GM12872 (cell line): ENCODE measurements at regions not wholly inside any gene's neighbourhood (a gene's known extent, or its start where the extent isn't known, plus 50 kb on each side); places are given as distances from the start of the nearest gene placed in this dataset.

Experiments
- TF ChIP-seq, protein P1 (sequence below): IDR thresholded peaks from 3 replicates; pipeline ENCODE4 v1.5.1; 2011; ENCODE audit warnings: low read depth, mild to moderate bottlenecking, low read length, moderate library complexity; ENCODE audit not compliant: insufficient read depth

DNA sequence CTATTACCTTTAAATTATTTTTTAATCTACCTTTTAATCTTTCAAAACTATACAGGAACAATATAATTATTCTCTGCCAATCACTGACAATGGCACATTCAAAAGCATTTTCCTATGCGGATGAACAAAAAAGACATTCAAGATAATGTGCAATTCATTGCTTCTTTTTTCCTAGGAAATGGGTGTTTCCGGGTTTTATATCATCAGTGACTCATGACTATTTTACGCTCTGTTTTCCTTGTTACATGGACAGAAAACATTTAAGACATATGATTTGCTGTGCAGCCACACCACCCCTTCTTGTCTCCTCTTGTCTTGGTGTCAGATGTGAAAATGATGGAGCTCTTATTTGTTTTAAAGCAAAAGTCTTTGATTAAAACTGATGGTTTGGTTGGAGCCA is 184.7 kb upstream of the LINC00305 start:
- TF ChIP-seq, protein P1, sequence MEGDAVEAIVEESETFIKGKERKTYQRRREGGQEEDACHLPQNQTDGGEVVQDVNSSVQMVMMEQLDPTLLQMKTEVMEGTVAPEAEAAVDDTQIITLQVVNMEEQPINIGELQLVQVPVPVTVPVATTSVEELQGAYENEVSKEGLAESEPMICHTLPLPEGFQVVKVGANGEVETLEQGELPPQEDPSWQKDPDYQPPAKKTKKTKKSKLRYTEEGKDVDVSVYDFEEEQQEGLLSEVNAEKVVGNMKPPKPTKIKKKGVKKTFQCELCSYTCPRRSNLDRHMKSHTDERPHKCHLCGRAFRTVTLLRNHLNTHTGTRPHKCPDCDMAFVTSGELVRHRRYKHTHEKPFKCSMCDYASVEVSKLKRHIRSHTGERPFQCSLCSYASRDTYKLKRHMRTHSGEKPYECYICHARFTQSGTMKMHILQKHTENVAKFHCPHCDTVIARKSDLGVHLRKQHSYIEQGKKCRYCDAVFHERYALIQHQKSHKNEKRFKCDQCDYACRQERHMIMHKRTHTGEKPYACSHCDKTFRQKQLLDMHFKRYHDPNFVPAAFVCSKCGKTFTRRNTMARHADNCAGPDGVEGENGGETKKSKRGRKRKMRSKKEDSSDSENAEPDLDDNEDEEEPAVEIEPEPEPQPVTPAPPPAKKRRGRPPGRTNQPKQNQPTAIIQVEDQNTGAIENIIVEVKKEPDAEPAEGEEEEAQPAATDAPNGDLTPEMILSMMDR, result no peak

DNA sequence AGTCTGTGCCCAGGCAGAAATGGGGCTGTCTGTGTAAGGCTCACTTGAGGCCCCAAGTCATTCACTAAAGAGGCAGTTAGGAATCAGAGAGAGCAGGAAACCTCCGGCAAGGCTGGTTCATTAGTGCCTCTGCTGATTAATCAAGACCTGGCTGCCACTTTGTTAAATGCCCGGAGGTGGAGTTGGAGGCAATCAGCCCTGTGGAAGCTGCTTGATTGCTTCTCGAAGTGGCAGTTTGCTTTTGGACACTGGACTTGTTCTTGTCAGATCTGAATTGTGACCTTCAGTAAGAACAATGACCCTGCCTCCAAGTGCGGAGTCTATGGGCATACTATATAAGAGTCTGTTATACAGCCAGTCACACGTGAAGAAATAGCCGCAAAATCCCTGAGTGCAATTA is 183.9 kb upstream of the LINC00305 start:
- TF ChIP-seq, protein P1, result no peak

DNA sequence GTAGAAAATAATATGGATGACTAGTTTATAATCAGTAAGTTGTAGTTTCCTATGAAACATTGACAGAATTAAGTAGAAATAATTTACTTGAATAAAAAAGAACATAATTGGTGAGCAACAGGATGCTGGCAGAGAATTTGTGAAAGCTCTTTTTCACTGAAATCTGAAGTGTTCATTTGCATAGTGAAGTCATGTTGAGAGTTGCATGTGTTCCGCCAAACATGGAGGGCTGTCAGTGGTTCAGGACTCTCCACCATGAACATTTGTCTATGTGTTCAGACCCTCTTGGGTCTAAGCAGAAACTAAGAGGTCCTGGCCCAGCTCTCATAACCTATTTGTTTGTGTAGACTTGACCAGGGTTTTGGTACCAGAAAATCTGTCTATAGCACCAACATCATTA is 182.5 kb upstream of the LINC00305 start:
- TF ChIP-seq, protein P1, result no peak

DNA sequence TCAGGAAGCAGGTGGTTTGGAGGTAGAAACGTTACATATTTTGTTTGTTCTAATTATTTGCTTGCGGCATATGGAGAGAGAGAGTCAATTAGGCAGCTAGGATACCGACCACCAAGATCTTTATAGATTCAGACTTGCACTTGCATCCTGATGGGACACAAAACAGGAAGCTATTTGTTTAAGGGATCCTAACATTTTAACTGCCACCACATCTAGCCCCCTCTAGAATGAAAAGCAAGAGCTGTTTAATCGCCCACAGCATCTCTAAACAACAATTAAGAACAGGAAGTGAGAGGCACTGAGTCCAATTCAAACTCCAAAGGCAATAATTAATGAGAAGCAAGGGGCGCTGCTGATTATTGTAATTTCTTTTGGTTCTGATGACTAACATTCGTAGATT is 182.0 kb upstream of the LINC00305 start:
- TF ChIP-seq, protein P1, result no peak

DNA sequence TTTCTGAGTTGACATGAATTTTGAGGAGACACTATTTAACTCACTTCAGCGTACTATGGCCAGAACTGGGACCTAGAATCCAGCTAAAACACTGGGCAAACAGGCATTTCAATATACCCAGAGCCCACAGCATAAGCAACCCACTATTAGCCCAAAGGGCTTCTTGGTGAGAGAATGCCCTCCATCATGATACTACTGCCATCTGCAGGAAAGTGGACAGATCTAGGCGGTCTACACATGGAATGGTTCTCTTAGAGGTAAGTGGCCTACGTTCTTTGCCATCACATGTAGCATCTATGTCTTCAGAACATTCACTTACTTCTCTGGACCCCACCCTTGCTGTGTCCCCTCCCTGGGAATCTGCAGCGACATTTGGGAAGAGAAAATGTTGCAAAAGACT is 181.3 kb upstream of the LINC00305 start:
- TF ChIP-seq, protein P1, result peak; percentile 25; the same call in 1 of the 3 replicates

DNA sequence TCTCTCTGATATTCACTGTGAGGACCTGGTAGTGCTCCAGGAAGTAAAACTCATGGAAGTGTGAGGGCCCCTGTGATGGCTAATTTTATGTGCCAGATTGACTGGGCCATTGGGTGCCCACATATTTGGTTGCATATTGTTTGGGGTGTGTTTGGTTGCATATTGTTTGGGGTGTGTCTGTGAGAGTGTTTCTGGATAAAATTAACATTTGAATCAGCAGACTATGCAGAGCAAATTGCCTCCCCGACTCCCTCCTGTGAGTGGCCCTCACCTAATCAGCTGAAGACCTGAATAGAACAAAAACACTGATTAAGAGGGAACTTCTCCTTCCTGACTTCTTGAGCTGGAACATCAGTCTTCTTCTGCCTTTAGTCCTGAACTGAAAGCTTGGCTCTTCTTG is 173.3 kb upstream of the LINC00305 start:
- TF ChIP-seq, protein P1, result no peak

DNA sequence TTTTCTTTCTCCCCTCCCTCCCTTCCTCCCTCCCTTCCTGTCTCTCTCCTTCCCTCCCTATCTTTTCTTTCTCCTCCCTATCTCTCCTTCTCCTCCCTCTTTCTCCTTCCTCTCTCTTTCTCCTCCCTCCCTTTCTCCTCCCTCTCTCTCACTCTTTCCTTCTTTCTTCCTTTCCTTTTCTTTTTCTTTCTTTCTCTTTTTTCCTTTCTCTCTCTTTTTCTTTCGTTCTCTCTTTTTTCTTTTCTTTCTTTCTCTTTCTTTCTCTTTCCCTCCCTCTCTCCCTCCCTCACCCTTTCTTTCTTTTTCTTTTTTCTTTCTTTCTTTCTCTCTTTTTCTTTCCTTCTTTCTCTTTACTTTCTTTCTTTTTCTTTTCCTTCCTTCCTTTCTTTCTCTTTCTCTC is 169.7 kb upstream of the LINC00305 start:
- TF ChIP-seq, protein P1, result no peak

DNA sequence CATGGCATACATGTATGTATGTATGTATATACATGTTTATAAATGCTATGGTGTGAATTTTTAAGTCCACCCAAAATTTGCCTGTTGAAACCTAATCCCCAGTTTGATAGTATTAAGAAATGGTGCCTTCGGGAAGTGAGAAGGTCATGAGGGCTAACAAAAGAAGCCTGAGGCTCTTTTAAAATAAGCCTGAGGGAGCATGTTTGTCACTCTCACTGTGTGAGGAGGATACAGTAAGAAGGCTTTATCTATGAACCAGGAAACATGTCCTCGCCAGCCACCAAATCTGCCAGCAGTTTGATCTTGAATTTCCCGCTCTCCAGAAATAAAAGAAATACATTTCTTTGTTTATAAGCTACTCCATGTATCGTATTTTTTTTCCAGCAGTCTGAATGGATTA is 163.0 kb upstream of the LINC00305 start:
- TF ChIP-seq, protein P1, result no peak
